Body of pancreas (tissue), 4 donors: ENCODE measurements at regions not wholly inside any gene's neighbourhood (a gene's known extent, or its start where the extent isn't known, plus 50 kb on each side); places are given as distances from the start of the nearest gene placed in this dataset.

Source experiments
- CTCF ChIP-seq, 7 experiments: fragments of 450-650 bp in 4 of 7; fragments of 200-600 bp in 3 of 7; sonication (generic) in 3 of 7; IDR thresholded peaks; one replicate each; pipeline ENCODE4 v1.5.1; 2016 to 2019; ENCODE audit warnings: antibody characterized with exemption in 7 of 7
- POLR2A ChIP-seq, 3 donors: fragments of 450-650 bp; IDR thresholded peaks; one replicate each; pipeline ENCODE4 v1.6.1; 2016; ENCODE audit warnings: antibody characterized with exemption in 3 of 3, mild to moderate bottlenecking in 2 of 3

- no peak for TF ChIP-seq POLR2A (IDR thresholded peaks at IDR 0.05)
- no peak for TF ChIP-seq CTCF (IDR thresholded peaks at IDR 0.05)
Observed at GRCh38 chr9:78548670-78549069, 251.7 kb downstream of the PSAT1 start.
